HFF-Myc (cell line): ENCODE measurements at regions not wholly inside any gene's neighbourhood (a gene's known extent, or its start where the extent isn't known, plus 50 kb on each side); places are given as distances from the start of the nearest gene placed in this dataset.

Source experiments
- DNase-seq: peaks from one replicate; pipeline ENCODE4 v3.0.0-alpha.2; 2011; ENCODE audit warnings: low read depth; ENCODE audit errors: extremely low read depth
- H3K4me3 ChIP-seq: replicated peaks from 2 replicates; pipeline ENCODE4 v1.5.1; 2011; ENCODE audit warnings: low read depth, mild to moderate bottlenecking, control low read depth, low read length
- TF ChIP-seq, protein P1 (sequence below): IDR thresholded peaks from 2 replicates; pipeline ENCODE4 v1.5.1; 2012; ENCODE audit warnings: mild to moderate bottlenecking, low read depth, low read length, control low read depth; ENCODE audit errors: missing control alignments

DNA sequence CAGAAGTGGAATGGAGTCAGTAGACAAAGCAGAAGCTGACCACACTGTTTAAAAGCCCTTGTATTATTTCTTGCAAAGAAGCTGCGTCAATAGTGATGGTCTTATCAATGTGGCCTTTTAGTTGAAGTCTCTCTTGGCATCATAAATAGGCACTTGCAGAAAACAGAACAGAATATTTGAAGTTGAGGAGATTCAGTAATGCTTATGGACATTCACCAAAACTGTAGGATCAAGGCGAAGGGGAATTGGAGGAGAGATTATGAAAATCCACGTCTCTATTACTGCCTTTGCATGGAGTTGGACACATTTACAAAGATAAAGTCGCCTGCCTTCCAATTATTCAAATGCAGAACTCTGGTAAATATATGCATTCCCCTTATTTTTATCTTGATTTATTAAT, 1482.8 kb downstream of the EFNB2 start:
- DNase-seq = no peak
- H3K4me3 ChIP-seq = no peak overlapping the region
- TF ChIP-seq, protein P1, sequence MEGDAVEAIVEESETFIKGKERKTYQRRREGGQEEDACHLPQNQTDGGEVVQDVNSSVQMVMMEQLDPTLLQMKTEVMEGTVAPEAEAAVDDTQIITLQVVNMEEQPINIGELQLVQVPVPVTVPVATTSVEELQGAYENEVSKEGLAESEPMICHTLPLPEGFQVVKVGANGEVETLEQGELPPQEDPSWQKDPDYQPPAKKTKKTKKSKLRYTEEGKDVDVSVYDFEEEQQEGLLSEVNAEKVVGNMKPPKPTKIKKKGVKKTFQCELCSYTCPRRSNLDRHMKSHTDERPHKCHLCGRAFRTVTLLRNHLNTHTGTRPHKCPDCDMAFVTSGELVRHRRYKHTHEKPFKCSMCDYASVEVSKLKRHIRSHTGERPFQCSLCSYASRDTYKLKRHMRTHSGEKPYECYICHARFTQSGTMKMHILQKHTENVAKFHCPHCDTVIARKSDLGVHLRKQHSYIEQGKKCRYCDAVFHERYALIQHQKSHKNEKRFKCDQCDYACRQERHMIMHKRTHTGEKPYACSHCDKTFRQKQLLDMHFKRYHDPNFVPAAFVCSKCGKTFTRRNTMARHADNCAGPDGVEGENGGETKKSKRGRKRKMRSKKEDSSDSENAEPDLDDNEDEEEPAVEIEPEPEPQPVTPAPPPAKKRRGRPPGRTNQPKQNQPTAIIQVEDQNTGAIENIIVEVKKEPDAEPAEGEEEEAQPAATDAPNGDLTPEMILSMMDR = no peak

DNA sequence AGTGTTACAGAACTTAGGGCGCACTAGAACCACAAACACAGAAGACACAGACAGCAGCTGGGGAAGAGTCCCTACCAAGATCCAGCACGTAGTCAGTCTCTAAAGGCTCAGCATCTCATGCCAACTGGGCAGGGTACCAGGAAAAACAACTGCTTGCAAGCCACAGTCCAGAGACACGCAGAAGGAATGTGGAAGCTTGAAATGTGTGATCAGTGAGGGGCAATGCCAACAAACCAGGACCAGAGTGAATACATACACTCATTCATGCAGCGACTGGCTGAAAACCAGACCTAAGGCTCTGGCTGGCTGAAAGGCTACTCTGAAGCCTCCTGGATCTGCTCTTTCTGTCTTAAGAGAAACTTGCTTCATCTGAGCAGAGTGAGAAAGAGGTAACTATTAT, 1484.8 kb downstream of the EFNB2 start:
- TF ChIP-seq, protein P1 = no peak
- no peak overlapping the region for H3K4me3 ChIP-seq
- DNase-seq = no peak

DNA sequence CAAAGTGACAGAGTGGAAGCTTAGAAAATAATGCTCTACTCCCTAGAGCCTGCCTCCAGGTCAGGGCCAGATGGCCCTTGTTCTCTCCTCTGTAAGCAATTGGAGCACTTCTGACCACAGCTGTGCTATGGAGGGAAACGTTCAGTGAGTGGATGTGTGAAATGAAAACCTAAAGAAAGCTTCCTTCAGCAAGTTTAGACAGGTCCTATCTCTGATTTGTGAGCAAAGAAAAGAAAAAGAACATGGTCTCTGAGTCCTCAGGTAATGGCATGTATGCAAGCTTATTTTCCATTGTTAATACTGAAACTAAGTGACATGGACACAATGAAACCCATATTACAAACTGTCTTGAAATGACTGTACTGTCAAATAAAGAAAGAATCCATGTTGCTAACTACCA, 1486.8 kb downstream of the EFNB2 start:
- DNase-seq = no peak
- TF ChIP-seq, protein P1 = no peak
- no peak overlapping the region for H3K4me3 ChIP-seq

DNA sequence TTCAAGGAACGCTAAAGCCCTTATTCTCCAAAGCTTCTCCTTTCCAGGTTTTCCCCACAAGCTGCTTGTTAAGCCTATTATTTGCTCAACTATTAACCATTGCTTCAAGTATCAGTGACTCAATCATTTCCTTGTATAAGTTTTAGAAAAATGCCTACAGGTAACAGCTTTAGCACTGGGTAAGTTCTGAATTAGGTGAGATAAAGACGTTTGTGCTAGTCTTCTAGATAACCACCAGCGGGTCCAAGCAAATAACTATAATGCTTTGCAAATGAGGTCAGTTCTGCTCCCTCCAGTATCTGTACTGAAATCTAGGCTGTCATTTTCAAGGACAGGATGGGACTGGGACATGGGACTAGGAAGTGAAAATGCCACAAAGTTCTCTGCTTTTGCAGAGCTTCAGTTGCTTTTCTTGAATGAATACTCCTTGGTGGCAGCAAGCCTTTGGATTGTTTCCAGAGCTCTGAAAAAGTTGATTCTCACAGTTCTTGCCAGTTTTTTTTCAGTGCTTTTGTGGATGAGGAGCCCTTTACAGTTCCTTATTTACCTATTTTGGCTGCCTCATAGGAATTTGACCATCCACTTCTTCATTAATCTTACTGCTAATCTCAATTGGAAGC, 1487.7 kb downstream of the EFNB2 start:
- no peak for DNase-seq
- TF ChIP-seq, protein P1 = no peak
- H3K4me3 ChIP-seq = no peak overlapping the region

DNA sequence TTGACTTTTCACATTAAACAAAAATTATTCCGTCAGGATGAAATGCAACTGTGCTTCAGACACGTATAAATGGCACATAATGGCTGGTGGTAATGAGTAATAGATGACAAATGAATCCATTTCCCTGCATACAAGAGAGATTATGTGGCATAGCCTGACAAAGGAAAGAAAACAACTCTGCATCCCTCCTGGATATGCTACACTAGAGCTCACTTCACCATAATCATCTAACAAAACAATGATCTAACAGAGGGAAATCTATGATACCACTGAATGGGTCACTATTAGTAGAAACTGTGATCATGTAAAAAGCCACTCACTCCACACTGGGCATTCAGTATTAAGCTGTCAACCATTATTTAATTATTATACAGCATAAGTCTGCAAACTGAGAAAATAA, 1498.4 kb downstream of the EFNB2 start:
- TF ChIP-seq, protein P1 = no peak
- no peak for DNase-seq

DNA sequence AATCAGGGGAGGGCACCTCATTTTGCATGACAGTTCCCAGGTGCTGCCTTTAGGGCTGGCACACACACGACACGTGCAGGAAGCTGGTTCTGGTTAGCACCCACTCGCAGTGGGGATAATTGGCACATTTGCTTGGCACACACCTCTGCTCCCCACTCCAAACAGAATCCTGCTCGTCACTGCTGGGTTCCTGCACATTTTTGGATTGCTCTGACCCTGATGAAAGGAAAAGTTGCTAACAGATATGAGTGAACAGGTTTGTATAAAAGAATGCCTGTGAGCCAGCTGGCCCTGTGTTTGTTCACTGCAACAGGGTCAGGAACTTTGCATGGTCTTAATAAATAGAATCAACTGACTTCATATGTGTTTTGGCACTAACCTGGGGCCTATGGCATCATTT, 1500.4 kb downstream of the EFNB2 start:
- no peak for DNase-seq
- TF ChIP-seq, protein P1 = no peak
- no peak overlapping the region for H3K4me3 ChIP-seq

More for the DNA sequence above, 1498.4 kb downstream of the EFNB2 start:
- no peak overlapping the region for H3K4me3 ChIP-seq

DNA sequence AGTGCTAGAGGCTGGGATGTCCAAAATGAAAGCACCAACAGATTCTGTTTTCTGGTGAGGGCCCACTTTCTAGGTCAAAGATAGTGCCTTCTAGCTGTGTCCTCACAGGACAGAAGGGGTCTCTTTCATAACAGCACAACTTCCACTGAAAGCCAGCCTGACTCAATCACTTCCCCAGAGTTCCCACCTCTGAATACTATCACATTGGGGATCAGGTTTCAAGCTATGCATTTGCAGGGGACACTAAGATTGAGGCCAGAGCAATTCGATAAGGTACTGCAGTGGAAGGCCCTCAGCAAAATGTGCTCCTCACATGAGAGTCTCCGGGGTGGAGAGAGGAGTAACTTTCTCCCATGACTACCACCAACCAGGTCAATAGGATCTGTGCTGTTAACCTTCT, 1501.5 kb downstream of the EFNB2 start:
- no peak for DNase-seq
- TF ChIP-seq, protein P1 = no peak
- no peak overlapping the region for H3K4me3 ChIP-seq
